MM.1S (cell line): ENCODE measurements at regions not wholly inside any gene's neighbourhood (a gene's known extent, or its start where the extent isn't known, plus 50 kb on each side); places are given as distances from the start of the nearest gene placed in this dataset.

Experiments used
- DNase-seq: peaks from one replicate; pipeline ENCODE4 v3.0.0-alpha.2; 2015
- H2AFZ ChIP-seq: fragments of 300-600 bp; sonication (generic); 2 replicates; pipeline ENCODE4 v1.6.0; 2016; ENCODE audit warnings: antibody characterized with exemption, low read length
- H3F3A ChIP-seq: fragments of 300-600 bp; sonication (generic); 2 replicates; pipeline ENCODE4 v1.6.1; 2016; ENCODE audit warnings: mild to moderate bottlenecking, antibody characterized with exemption, low read length, moderate library complexity, mixed read lengths; ENCODE audit not compliant: insufficient read depth
- H3K27ac ChIP-seq: fragments of 300-600 bp; sonication (generic); 2 replicates; pipeline ENCODE4 v1.5.1; 2016; ENCODE audit warnings: mild to moderate bottlenecking, low read length
- H3K27me3 ChIP-seq: fragments of 300-600 bp; sonication (generic); replicated peaks from 2 replicates; pipeline ENCODE4 v1.6.0; 2016; ENCODE audit warnings: low read length; ENCODE audit not compliant: insufficient read depth
- H3K36me3 ChIP-seq: fragments of 300-600 bp; sonication (generic); replicated peaks from 2 replicates; pipeline ENCODE4 v1.6.1; 2016; ENCODE audit warnings: mild to moderate bottlenecking, low read length, mixed read lengths; ENCODE audit not compliant: insufficient read depth
- H3K4me1 ChIP-seq: fragments of 300-600 bp; sonication (generic); 2 replicates; pipeline ENCODE4 v1.6.1; 2016; ENCODE audit warnings: low read length, mixed read lengths
- H3K4me2 ChIP-seq: fragments of 300-600 bp; sonication (generic); 2 replicates; pipeline ENCODE4 v1.6.0; 2016; ENCODE audit warnings: low read depth, low read length
- H3K4me3 ChIP-seq: fragments of 300-600 bp; sonication (generic); 2 replicates; pipeline ENCODE4 v1.5.1; 2016; ENCODE audit warnings: low read length, mixed read lengths
- H3K79me2 ChIP-seq: fragments of 300-600 bp; sonication (generic); 2 replicates; pipeline ENCODE4 v1.6.1; 2016; ENCODE audit warnings: mixed run types, low read length, mixed read lengths
- H3K9ac ChIP-seq: fragments of 300-600 bp; sonication (generic); 2 replicates; pipeline ENCODE4 v1.6.1; 2016; ENCODE audit warnings: low read length, mixed read lengths
- H3K9me2 ChIP-seq: fragments of 300-600 bp; sonication (generic); replicated peaks from 2 replicates; pipeline ENCODE4 v1.6.1; 2016; ENCODE audit warnings: mild to moderate bottlenecking, low read length, mixed read lengths; ENCODE audit not compliant: insufficient read depth
- H3K9me3 ChIP-seq: fragments of 300-600 bp; sonication (generic); replicated peaks from 2 replicates; pipeline ENCODE4 v1.6.1; 2016; ENCODE audit warnings: mild to moderate bottlenecking, low read length, mixed read lengths; ENCODE audit not compliant: insufficient read depth
- H4K20me1 ChIP-seq: fragments of 300-600 bp; sonication (generic); 2 replicates; pipeline ENCODE4 v1.6.1; 2016; ENCODE audit warnings: mild to moderate bottlenecking, low read length, moderate library complexity, mixed read lengths; ENCODE audit not compliant: insufficient read depth
- EZH2 ChIP-seq: fragments of 300-600 bp; sonication (generic); optimal IDR thresholded peaks from 2 replicates; pipeline ENCODE3; 2017; ENCODE audit warnings: low read depth, mild to moderate bottlenecking, antibody characterized with exemption, low read length, mixed read lengths
- EZH2phosphoT487 ChIP-seq: fragments of 300-600 bp; sonication (generic); IDR thresholded peaks from 2 replicates; pipeline ENCODE4 v1.6.1; 2018; ENCODE audit warnings: antibody characterized with exemption, low read length
- TF ChIP-seq, protein P1 (sequence below): fragments of 300-600 bp; sonication (generic); IDR thresholded peaks from 2 replicates; pipeline ENCODE4 v1.5.1; 2016; ENCODE audit warnings: antibody characterized with exemption, low read length, mixed read lengths

DNA sequence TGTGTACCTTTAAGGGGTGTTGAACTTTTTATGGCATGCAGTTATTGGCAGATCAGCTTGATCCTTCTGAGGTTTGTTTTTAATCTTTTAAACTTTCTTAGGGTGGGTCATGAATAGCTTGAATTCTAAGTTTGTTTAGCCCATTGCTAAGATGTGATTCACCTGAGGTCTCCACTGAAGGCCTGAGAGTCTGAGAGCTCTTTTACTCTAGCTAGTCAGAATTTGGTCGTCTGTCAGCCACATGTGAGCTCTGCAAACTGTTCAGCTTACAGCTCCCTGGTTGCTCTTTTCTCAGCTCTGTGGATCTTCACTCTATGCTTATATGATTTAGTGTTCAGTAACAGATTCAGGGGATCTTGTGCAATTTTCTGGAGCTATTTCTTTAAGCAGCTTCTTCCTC is 161.3 kb downstream of the ABHD5 start:
- no peak overlapping the region for H3K4me2 ChIP-seq
- DNase-seq: no peak

GRCh38 chr3:43854283-43854682 is 163.5 kb downstream of the ABHD5 start:
- no peaks in the 10 kb centered on the region for H3K27me3 ChIP-seq
- H3K9me2 ChIP-seq: no peaks in the 10 kb centered on the region
- no peak overlapping the region for H3K9ac ChIP-seq
- no peak overlapping the region for H3K4me3 ChIP-seq
- H3K27ac ChIP-seq: no peak overlapping the region
- H4K20me1 ChIP-seq: no peaks in the 10 kb centered on the region
- no peak overlapping the region for H3K4me2 ChIP-seq
- no peaks in the 10 kb centered on the region for H3F3A ChIP-seq
- TF ChIP-seq EZH2phosphoT487: no peak
- TF ChIP-seq EZH2: no peak
- TF ChIP-seq, protein P1, sequence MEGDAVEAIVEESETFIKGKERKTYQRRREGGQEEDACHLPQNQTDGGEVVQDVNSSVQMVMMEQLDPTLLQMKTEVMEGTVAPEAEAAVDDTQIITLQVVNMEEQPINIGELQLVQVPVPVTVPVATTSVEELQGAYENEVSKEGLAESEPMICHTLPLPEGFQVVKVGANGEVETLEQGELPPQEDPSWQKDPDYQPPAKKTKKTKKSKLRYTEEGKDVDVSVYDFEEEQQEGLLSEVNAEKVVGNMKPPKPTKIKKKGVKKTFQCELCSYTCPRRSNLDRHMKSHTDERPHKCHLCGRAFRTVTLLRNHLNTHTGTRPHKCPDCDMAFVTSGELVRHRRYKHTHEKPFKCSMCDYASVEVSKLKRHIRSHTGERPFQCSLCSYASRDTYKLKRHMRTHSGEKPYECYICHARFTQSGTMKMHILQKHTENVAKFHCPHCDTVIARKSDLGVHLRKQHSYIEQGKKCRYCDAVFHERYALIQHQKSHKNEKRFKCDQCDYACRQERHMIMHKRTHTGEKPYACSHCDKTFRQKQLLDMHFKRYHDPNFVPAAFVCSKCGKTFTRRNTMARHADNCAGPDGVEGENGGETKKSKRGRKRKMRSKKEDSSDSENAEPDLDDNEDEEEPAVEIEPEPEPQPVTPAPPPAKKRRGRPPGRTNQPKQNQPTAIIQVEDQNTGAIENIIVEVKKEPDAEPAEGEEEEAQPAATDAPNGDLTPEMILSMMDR: no peak
- no peaks in the 10 kb centered on the region for H3K4me1 ChIP-seq
- H3K36me3 ChIP-seq: no peaks in the 10 kb centered on the region
- no peak overlapping the region for H2AFZ ChIP-seq
- no peak for DNase-seq
- no peaks in the 10 kb centered on the region for H3K9me3 ChIP-seq
- H3K79me2 ChIP-seq: no peaks in the 10 kb centered on the region

More for the DNA sequence above, 161.3 kb downstream of the ABHD5 start:
- no peaks in the 10 kb centered on the region for H3K36me3 ChIP-seq
- no peak overlapping the region for H3K27ac ChIP-seq
- H4K20me1 ChIP-seq: no peaks in the 10 kb centered on the region
- no peak overlapping the region for H3K4me3 ChIP-seq
- no peaks in the 10 kb centered on the region for H3K79me2 ChIP-seq
- H2AFZ ChIP-seq: no peak overlapping the region
- H3K9ac ChIP-seq: no peak overlapping the region
- no peaks in the 10 kb centered on the region for H3K9me3 ChIP-seq
- no peaks in the 10 kb centered on the region for H3K27me3 ChIP-seq
- no peaks in the 10 kb centered on the region for H3K4me1 ChIP-seq
- TF ChIP-seq, protein P1: no peak
- TF ChIP-seq EZH2 (no peak), EZH2phosphoT487 (no peak)
- no peaks in the 10 kb centered on the region for H3K9me2 ChIP-seq
- no peaks in the 10 kb centered on the region for H3F3A ChIP-seq

DNA sequence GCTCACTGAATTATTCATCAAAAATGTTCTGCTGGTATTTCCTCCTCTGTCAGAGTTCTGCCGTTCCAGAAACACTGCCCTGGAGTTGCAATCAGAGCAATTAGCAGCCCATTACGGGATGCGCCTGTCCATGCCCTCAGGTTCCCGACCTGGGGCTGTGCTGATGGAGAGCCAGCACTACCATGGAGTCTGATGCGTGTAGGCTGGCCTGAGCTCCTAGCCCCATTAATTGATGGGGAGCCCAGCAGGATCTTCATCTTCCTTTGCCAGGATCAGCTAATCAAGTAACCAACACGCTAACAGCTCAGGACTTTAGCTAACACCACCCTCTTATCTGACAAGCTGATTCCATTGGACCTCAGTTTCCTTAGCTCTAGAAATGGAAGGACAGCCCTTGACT is 164.2 kb downstream of the ABHD5 start:
- Histone ChIP-seq H4K20me1 (no peaks in the 10 kb centered on the region), H3K79me2 (no peaks in the 10 kb centered on the region), H3K9me3 (no peaks in the 10 kb centered on the region), H2AFZ (no peak overlapping the region), H3K4me2 (no peak overlapping the region), H3K4me3 (no peak overlapping the region), H3K9ac (no peak overlapping the region), H3K27ac (no peak overlapping the region), H3K9me2 (no peaks in the 10 kb centered on the region), H3K4me1 (no peaks in the 10 kb centered on the region), H3F3A (no peaks in the 10 kb centered on the region), H3K27me3 (no peaks in the 10 kb centered on the region), H3K36me3 (no peaks in the 10 kb centered on the region)
- TF ChIP-seq EZH2phosphoT487: no peak
- TF ChIP-seq EZH2: no peak
- TF ChIP-seq, protein P1: no peak
- DNase-seq: no peak
